Mesenchymal stem cell (in vitro differentiated cells and primary cell): ENCODE measurements at regions not wholly inside any gene's neighbourhood (a gene's known extent, or its start where the extent isn't known, plus 50 kb on each side); places are given as distances from the start of the nearest gene placed in this dataset.

ENCODE experiments used
- DNase-seq: peaks from one replicate; pipeline ENCODE4 v3.0.0-alpha.2; 2013
- H2AFZ ChIP-seq: one replicate; pipeline ENCODE4 v1.6.1; 2013; ENCODE audit warnings: low read depth, mild to moderate bottlenecking, control low read depth, inconsistent platforms, low read length, moderate library complexity
- H2AK5ac ChIP-seq: 2 replicates; pipeline ENCODE4 v1.6.1; 2013; ENCODE audit warnings: low read length, moderate library complexity, mild to moderate bottlenecking, inconsistent platforms; ENCODE audit not compliant: severe bottlenecking
- H2BK120ac ChIP-seq: one replicate; pipeline ENCODE4 v1.6.1; 2013; ENCODE audit warnings: low read depth, mild to moderate bottlenecking, inconsistent platforms, low read length, moderate library complexity
- H2BK12ac ChIP-seq, 2 experiments: one replicate each; pipeline ENCODE4 v1.6.1; 2013; ENCODE audit warnings: inconsistent platforms in 2 of 2, low read length in 2 of 2, mild to moderate bottlenecking in 2 of 2, moderate library complexity in 2 of 2, control low read depth in 1 of 2
- H2BK15ac ChIP-seq: one replicate; pipeline ENCODE4 v1.6.1; 2013; ENCODE audit warnings: mild to moderate bottlenecking, low read depth, inconsistent platforms; ENCODE audit not compliant: poor library complexity, severe bottlenecking
- H2BK5ac ChIP-seq: 2 replicates; pipeline ENCODE4 v1.6.1; 2013; ENCODE audit warnings: low read depth, mild to moderate bottlenecking, low read length, control low read depth, inconsistent platforms; ENCODE audit not compliant: poor library complexity, severe bottlenecking
- H3K14ac ChIP-seq, 2 experiments: one replicate each; pipeline ENCODE4 v1.6.1; 2013; ENCODE audit warnings: inconsistent platforms in 2 of 2, low read length in 2 of 2, control low read depth in 1 of 2, mild to moderate bottlenecking in 1 of 2, moderate library complexity in 1 of 2
- H3K18ac ChIP-seq, 2 experiments: one replicate each; pipeline ENCODE4 v1.6.1; 2013; ENCODE audit warnings: inconsistent platforms in 2 of 2, low read length in 2 of 2, control low read depth in 1 of 2, low read depth in 1 of 2, mild to moderate bottlenecking in 1 of 2
- H3K23ac ChIP-seq, 2 experiments: one replicate each; pipeline ENCODE4 v1.6.1; 2013; ENCODE audit warnings: inconsistent platforms in 2 of 2, low read length in 2 of 2, mild to moderate bottlenecking in 2 of 2, moderate library complexity in 2 of 2, control low read depth in 1 of 2
- H3K27ac ChIP-seq: 2 replicates; pipeline ENCODE4 v1.5.1; 2013; ENCODE audit warnings: mild to moderate bottlenecking, moderate library complexity, low read length, control low read depth, inconsistent platforms; ENCODE audit not compliant: poor library complexity, severe bottlenecking
- H3K27me3 ChIP-seq, 2 experiments: 2 replicates each; pipeline versions ENCODE4 v1.6.1 to v1.7.0; 2013; ENCODE audit warnings: low read length in 2 of 2, mild to moderate bottlenecking in 2 of 2, moderate library complexity in 2 of 2, control low read depth in 1 of 2, inconsistent platforms in 1 of 2; ENCODE audit not compliant: control insufficient read depth in 1 of 2, insufficient read depth in 1 of 2
- H3K36me3 ChIP-seq, 2 experiments: 2 replicates each; pipeline versions ENCODE4 v1.6.1 to v1.7.0; 2013; ENCODE audit warnings: low read length in 2 of 2, control low read depth in 1 of 2, inconsistent platforms in 1 of 2, low read depth in 1 of 2, mild to moderate bottlenecking in 1 of 2; ENCODE audit not compliant: insufficient read depth in 2 of 2, control insufficient read depth in 1 of 2
- H3K4ac ChIP-seq, 2 experiments: one replicate each; pipeline ENCODE4 v1.6.1; 2013; ENCODE audit warnings: inconsistent platforms in 2 of 2, low read length in 2 of 2, mild to moderate bottlenecking in 2 of 2, moderate library complexity in 2 of 2, control low read depth in 1 of 2, low read depth in 1 of 2
- H3K4me1 ChIP-seq: 2 replicates; pipeline ENCODE4 v1.6.1; 2013; ENCODE audit warnings: low read depth, low read length, control low read depth; ENCODE audit not compliant: control insufficient read depth, insufficient read depth
- H3K4me2 ChIP-seq: 2 replicates; pipeline ENCODE4 v1.6.1; 2013; ENCODE audit warnings: low read length, mild to moderate bottlenecking, inconsistent platforms; ENCODE audit not compliant: poor library complexity, severe bottlenecking
- H3K4me3 ChIP-seq, 2 experiments: 2 replicates each; pipeline versions ENCODE4 v1.5.1 to v1.7.0; 2013; ENCODE audit warnings: low read length in 2 of 2, mild to moderate bottlenecking in 2 of 2, control low read depth in 1 of 2, low read depth in 1 of 2; ENCODE audit not compliant: insufficient read depth in 1 of 2
- H3K79me1 ChIP-seq: replicated peaks from 2 replicates; pipeline ENCODE4 v1.6.1; 2013; ENCODE audit warnings: mild to moderate bottlenecking, control low read depth, low read length, inconsistent platforms; ENCODE audit not compliant: poor library complexity, severe bottlenecking
- H3K9ac ChIP-seq: 2 replicates; pipeline ENCODE4 v1.7.0; 2013; ENCODE audit warnings: mild to moderate bottlenecking, low read length, moderate library complexity
- H3K9me3 ChIP-seq: 2 replicates; pipeline ENCODE4 v1.7.0; 2013; ENCODE audit warnings: mild to moderate bottlenecking, low read length; ENCODE audit not compliant: control insufficient read depth
- H4K8ac ChIP-seq: one replicate; pipeline ENCODE4 v1.6.1; 2013; ENCODE audit warnings: inconsistent platforms, mild to moderate bottlenecking, low read length, moderate library complexity
- H4K91ac ChIP-seq: one replicate; pipeline ENCODE4 v1.6.1; 2013; ENCODE audit warnings: mild to moderate bottlenecking, low read length, inconsistent platforms
- WGBS: methylation state at CpG from one replicate; pipeline ENCODE4 v1.1.7; 2013; ENCODE audit warnings: mixed read lengths; 5-methylcytosine and 5-hydroxymethylcytosine counted together

GRCh38 chr13:109363431-109363830 is 423.0 kb downstream of the IRS2 start:
- Histone ChIP-seq H3K4me3 (no peak overlapping the region), H4K8ac (no peak overlapping the region), H3K27ac (no peak overlapping the region), H3K9me3 (peaks cover 5% of the 10 kb centered on the region), H3K18ac (no peak overlapping the region), H3K27me3 (no peaks in the 10 kb centered on the region), H2BK15ac (no peak overlapping the region), H3K79me1 (no peaks in the 10 kb centered on the region), H3K14ac (no peak overlapping the region), H3K23ac (no peak overlapping the region), H2BK12ac (no peak overlapping the region), H2AFZ (no peak overlapping the region), H2BK5ac (no peak overlapping the region), H2AK5ac (no peak overlapping the region), H2BK120ac (no peak overlapping the region), H3K4me1 (no peaks in the 10 kb centered on the region), H3K36me3 (no peaks in the 10 kb centered on the region), H4K91ac (no peak overlapping the region), H3K4ac (no peak overlapping the region), H3K4me2 (no peak overlapping the region), H3K9ac (no peak overlapping the region)
- 76% methylated on average over 6 of the region's 6 CpGs for WGBS
- no peak for DNase-seq

DNA sequence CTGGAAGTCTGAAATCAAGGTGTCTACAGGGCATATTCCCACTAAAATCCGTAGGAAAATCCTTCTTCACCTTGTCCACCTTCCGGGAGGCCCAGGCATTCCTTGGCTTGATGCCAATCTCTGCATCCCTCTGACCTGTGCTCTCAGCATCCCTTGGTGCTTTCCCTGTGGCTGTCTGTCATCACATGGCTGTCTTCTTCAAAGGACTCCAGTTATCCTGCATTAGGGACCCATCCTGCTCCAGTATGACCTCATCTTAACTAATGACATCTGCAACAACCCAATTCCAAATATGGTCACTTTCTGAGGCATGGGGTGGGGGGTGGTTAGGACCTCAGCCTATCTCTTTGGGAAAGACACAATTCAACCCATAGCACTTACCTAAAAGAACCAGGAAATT is 423.8 kb downstream of the IRS2 start:
- Histone ChIP-seq H2AFZ (no peak overlapping the region), H3K36me3 (no peaks in the 10 kb centered on the region), H4K8ac (no peak overlapping the region), H3K27ac (no peak overlapping the region), H3K4me1 (no peaks in the 10 kb centered on the region), H2AK5ac (no peak overlapping the region), H3K79me1 (no peaks in the 10 kb centered on the region), H3K9ac (no peak overlapping the region), H3K4me3 (no peak overlapping the region), H3K18ac (no peak overlapping the region), H3K23ac (no peak overlapping the region), H2BK15ac (no peak overlapping the region), H2BK5ac (no peak overlapping the region), H3K14ac (no peak overlapping the region), H3K27me3 (no peaks in the 10 kb centered on the region), H4K91ac (no peak overlapping the region), H3K4me2 (no peak overlapping the region), H3K9me3 (peaks cover 5% of the 10 kb centered on the region), H3K4ac (no peak overlapping the region), H2BK120ac (no peak overlapping the region), H2BK12ac (no peak overlapping the region)
- 80% methylated on average over 2 of the region's 2 CpGs for WGBS
- DNase-seq: no peak

DNA sequence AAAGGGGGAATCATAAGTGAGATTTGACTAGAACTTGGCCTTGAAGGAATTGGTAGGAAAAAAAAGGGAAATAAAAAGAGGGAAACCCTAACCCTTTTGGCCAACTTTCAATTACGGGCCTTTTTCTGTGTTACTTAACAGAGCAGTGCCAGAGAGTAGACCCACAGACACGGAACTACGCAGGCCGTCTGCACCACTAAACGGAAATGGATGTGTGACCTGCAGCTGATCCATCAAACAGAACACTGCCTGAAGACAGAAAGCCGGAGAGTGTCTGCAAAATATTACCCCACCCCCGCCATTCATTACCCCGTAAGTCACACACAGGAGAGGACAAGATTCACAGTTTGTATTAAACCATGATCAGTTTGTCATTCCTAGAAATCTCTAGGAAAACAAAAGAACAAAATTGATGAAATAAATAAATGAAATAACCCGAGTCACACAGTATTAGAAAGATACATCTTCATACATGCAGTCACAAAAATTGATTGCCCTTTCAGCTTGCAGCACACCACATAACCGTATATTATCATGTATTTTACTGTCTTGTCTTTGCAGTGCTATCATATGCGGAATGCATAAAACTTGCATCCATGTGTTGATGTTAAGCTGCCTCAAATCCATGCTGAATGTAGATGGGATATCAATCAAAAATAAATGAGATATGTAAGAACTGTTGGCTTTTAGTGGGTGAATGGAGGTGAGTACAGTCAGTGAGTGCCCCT is 424.7 kb downstream of the IRS2 start:
- no peak overlapping the region for H3K9ac ChIP-seq
- H3K23ac ChIP-seq: no peak overlapping the region
- 81% methylated on average over 10 of the region's 11 CpGs for WGBS
- peaks cover 5% of the 10 kb centered on the region for H3K9me3 ChIP-seq
- H2AFZ ChIP-seq: no peak overlapping the region
- H3K14ac ChIP-seq: no peak overlapping the region
- H3K79me1 ChIP-seq: no peaks in the 10 kb centered on the region
- H3K4me1 ChIP-seq: no peaks in the 10 kb centered on the region
- H3K4me2 ChIP-seq: no peak overlapping the region
- H2BK120ac ChIP-seq: no peak overlapping the region
- no peak overlapping the region for H4K8ac ChIP-seq
- H3K18ac ChIP-seq: no peak overlapping the region
- no peak overlapping the region for H2BK5ac ChIP-seq
- H3K27me3 ChIP-seq: no peaks in the 10 kb centered on the region
- no peak overlapping the region for H3K4ac ChIP-seq
- H2AK5ac ChIP-seq: no peak overlapping the region
- no peak overlapping the region for H2BK12ac ChIP-seq
- DNase-seq: no peak
- H3K27ac ChIP-seq: no peak overlapping the region
- no peaks in the 10 kb centered on the region for H3K36me3 ChIP-seq
- no peak overlapping the region for H4K91ac ChIP-seq
- H3K4me3 ChIP-seq: no peak overlapping the region
- H2BK15ac ChIP-seq: no peak overlapping the region

DNA sequence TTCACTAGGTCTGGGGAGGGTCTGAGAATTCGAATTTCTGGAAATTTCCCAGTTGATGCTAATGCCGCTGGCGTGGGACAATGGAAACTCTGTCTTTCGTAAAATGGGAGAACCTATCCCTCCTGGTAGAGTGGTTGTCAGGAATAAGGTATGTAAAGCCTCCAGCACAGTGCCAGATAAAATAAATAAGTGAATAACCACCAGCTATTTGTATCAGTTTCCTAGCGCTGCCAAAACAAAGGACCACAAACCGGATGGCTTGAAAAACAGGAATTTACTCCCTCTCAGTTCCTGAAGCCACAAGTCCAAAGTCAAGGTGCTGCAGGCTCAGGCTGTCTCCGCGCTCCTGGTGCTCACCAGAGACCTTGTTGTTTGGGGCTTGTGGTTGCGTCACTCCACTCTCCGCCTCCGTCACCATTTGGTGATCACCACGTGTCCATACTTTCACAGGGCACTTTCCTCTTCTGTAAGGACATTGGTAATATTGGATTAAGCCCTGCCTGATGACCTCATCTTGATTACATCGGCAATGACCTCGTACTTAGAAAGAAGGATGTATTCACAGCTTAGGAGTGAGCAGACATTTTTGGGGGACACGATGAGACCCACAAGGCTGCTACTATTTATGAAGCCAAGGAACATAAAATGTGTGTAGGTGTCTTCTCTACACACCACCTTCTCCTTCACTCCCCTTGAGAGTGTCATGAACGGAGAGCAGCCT is 428.5 kb downstream of the IRS2 start:
- no peaks in the 10 kb centered on the region for H3K4me1 ChIP-seq
- no peak overlapping the region for H2AFZ ChIP-seq
- H3K9ac ChIP-seq: no peak overlapping the region
- no peak overlapping the region for H2AK5ac ChIP-seq
- H3K23ac ChIP-seq: no peak overlapping the region
- DNase-seq: peak; percentile 22
- H4K91ac ChIP-seq: peak overlapping the region; percentile 25
- WGBS: 91% methylated on average over 12 of the region's 16 CpGs
- no peak overlapping the region for H3K27ac ChIP-seq
- no peaks in the 10 kb centered on the region for H3K9me3 ChIP-seq
- H3K27me3 ChIP-seq: no peaks in the 10 kb centered on the region
- H3K4me3 ChIP-seq: no peak overlapping the region
- H3K79me1 ChIP-seq: no peaks in the 10 kb centered on the region
- H3K14ac ChIP-seq: no peak overlapping the region
- no peak overlapping the region for H2BK120ac ChIP-seq
- H2BK12ac ChIP-seq: no peak overlapping the region
- H4K8ac ChIP-seq: no peak overlapping the region
- no peak overlapping the region for H3K18ac ChIP-seq
- H2BK15ac ChIP-seq: no peak overlapping the region
- no peak overlapping the region for H3K4me2 ChIP-seq
- H3K36me3 ChIP-seq: no peaks in the 10 kb centered on the region
- no peak overlapping the region for H3K4ac ChIP-seq
- H2BK5ac ChIP-seq: no peak overlapping the region
